HEK293 (cell line): ENCODE measurements at regions not wholly inside any gene's neighbourhood (a gene's known extent, or its start where the extent isn't known, plus 50 kb on each side); places are given as distances from the start of the nearest gene placed in this dataset.

ENCODE experiments used
- CTCF ChIA-PET: fragments of 350-600 bp; formaldehyde crosslinking; extraction: SDS; loops from one replicate; lab custom pipeline; 2021; ENCODE audit warnings: antibody characterized with exemption; lab: Yijun Ruan, JAX
- POLR2A ChIA-PET: fragments of 300-600 bp; formaldehyde crosslinking; extraction: SDS; loops from one replicate; lab custom pipeline; 2020; ENCODE audit warnings: antibody characterized with exemption, inconsistent platforms; lab: Yijun Ruan, JAX
- H3K27ac ChIP-seq: fragments of 200-500 bp; sonication (Bioruptor generic); 2 replicates; pipeline ENCODE4 v1.5.1; 2014; ENCODE audit warnings: low read depth, low read length, control low read depth, inconsistent platforms; ENCODE audit errors: extremely low read depth
- H3K36me3 ChIP-seq, 2 experiments: fragments of 200-500 bp in 1 of 2; sonication (Bioruptor generic) in 1 of 2; 1 replicate in 1 of 2; 2 replicates in 1 of 2; pipeline ENCODE4 v1.5.1; 2014 to 2017; ENCODE audit warnings: inconsistent platforms in 2 of 2, low read length in 2 of 2; ENCODE audit not compliant: control insufficient read depth in 2 of 2, insufficient read depth in 1 of 2
- H3K4me1 ChIP-seq: fragments of 200-500 bp; sonication (Bioruptor generic); 2 replicates; pipeline ENCODE4 v1.5.1; 2014; ENCODE audit warnings: mild to moderate bottlenecking, low read length, inconsistent platforms; ENCODE audit not compliant: control insufficient read depth, insufficient read depth
- H3K4me3 ChIP-seq: 2 replicates; pipeline ENCODE4 v1.5.1; 2011; ENCODE audit warnings: low read depth, mild to moderate bottlenecking, control low read depth, low read length, moderate library complexity
- H3K9me3 ChIP-seq: fragments of 200-500 bp; sonication (Bioruptor generic); 2 replicates; pipeline ENCODE4 v1.5.1; 2014; ENCODE audit warnings: low read depth, low read length, inconsistent platforms; ENCODE audit not compliant: control insufficient read depth, insufficient read depth
- TCF7L2 ChIP-seq: IDR thresholded peaks from 2 replicates; pipeline ENCODE4 v1.6.1; 2011; ENCODE audit warnings: low read depth, mild to moderate bottlenecking, inconsistent platforms, low read length, moderate library complexity, borderline replicate concordance
- ZNF132 ChIP-seq: fragments of 450-650 bp; formaldehyde crosslinking; IDR thresholded peaks from 2 replicates; pipeline ENCODE4 v1.5.1; 2017; ENCODE audit warnings: missing biosample characterization, missing genetic modification characterization, borderline replicate concordance
- ZNF37A ChIP-seq: fragments of 450-650 bp; IDR thresholded peaks from 2 replicates; pipeline ENCODE4 v1.5.1; 2018; ENCODE audit warnings: missing biosample characterization, missing genetic modification characterization
- ZNF529 ChIP-seq: fragments of 450-650 bp; formaldehyde crosslinking; IDR thresholded peaks from 2 replicates; pipeline ENCODE4 v1.5.1; 2017; ENCODE audit warnings: missing genetic modification characterization, missing biosample characterization; ENCODE audit not compliant: insufficient replicate concordance
- ZNF610 ChIP-seq: fragments of 450-650 bp; formaldehyde crosslinking; IDR thresholded peaks from 2 replicates; pipeline ENCODE4 v1.5.1; 2016; ENCODE audit warnings: missing biosample characterization, missing genetic modification characterization, borderline replicate concordance
- ZNF626 ChIP-seq: fragments of 450-650 bp; sonication (Bioruptor Pico); formaldehyde crosslinking; IDR thresholded peaks from 2 replicates; pipeline ENCODE4 v1.5.1; 2018; ENCODE audit warnings: missing biosample characterization, missing genetic modification characterization, inconsistent platforms
- TF ChIP-seq, protein P1 (sequence below): fragments of 450-650 bp; formaldehyde crosslinking; conservative IDR thresholded peaks from 2 replicates; pipeline ENCODE4 v1.5.1; 2016; ENCODE audit warnings: low read depth, missing biosample characterization, missing genetic modification characterization
- TF ChIP-seq, protein P2 (sequence below): fragments of 450-650 bp; formaldehyde crosslinking; IDR thresholded peaks from 2 replicates; pipeline ENCODE4 v1.5.1; 2016; ENCODE audit warnings: missing biosample characterization, missing genetic modification characterization
- TF ChIP-seq, protein P3 (sequence below): fragments of 450-650 bp; formaldehyde crosslinking; IDR thresholded peaks from 2 replicates; pipeline ENCODE4 v1.5.1; 2016; ENCODE audit warnings: missing biosample characterization, missing genetic modification characterization

DNA sequence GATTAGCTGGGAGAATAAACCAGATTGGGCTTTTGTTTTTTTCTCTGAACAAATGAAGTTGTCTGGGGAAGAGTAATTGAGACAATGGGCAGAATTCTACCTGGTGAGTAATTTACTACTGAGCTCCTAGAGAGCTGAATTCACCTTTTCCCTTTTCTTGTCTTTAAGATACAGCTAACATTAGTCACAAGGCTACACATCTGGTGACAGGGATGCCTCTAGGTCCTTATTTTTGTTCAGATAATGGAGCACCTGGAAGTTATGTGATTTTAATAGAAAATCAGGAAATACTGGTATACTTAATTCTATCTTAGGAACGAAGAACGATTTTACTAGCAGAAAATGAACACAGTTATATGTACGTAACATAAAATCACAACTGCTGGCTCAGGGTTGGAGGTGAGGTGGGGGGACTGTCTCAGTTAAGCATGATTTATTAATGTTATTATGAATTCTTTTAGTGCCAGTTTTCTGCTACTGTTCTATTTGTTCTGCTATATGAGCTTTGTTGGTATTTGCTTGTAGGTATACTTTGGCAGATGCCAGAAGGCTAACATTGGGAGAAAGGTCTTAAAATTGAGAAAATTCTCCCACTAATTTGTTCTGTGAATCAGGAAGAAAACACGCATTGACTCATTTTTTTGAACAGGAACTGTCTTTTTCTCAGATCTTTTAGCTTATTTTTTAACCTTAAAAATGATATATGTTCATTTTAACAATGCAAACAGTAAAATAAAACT lies 482.7 kb upstream of the RGS6 start:
- Histone ChIP-seq H3K9me3 (no peaks in the 10 kb centered on the region), H3K4me3 (no peak overlapping the region), H3K4me1 (peaks cover under 1% of the 10 kb centered on the region; the same call in 1 of the 2 replicates), H3K36me3 (no peaks in the 10 kb centered on the region), H3K27ac (no peak overlapping the region)
- ChIA-PET POLR2A (no interaction called here), CTCF (no interaction called here)
- TF ChIP-seq, protein P1, sequence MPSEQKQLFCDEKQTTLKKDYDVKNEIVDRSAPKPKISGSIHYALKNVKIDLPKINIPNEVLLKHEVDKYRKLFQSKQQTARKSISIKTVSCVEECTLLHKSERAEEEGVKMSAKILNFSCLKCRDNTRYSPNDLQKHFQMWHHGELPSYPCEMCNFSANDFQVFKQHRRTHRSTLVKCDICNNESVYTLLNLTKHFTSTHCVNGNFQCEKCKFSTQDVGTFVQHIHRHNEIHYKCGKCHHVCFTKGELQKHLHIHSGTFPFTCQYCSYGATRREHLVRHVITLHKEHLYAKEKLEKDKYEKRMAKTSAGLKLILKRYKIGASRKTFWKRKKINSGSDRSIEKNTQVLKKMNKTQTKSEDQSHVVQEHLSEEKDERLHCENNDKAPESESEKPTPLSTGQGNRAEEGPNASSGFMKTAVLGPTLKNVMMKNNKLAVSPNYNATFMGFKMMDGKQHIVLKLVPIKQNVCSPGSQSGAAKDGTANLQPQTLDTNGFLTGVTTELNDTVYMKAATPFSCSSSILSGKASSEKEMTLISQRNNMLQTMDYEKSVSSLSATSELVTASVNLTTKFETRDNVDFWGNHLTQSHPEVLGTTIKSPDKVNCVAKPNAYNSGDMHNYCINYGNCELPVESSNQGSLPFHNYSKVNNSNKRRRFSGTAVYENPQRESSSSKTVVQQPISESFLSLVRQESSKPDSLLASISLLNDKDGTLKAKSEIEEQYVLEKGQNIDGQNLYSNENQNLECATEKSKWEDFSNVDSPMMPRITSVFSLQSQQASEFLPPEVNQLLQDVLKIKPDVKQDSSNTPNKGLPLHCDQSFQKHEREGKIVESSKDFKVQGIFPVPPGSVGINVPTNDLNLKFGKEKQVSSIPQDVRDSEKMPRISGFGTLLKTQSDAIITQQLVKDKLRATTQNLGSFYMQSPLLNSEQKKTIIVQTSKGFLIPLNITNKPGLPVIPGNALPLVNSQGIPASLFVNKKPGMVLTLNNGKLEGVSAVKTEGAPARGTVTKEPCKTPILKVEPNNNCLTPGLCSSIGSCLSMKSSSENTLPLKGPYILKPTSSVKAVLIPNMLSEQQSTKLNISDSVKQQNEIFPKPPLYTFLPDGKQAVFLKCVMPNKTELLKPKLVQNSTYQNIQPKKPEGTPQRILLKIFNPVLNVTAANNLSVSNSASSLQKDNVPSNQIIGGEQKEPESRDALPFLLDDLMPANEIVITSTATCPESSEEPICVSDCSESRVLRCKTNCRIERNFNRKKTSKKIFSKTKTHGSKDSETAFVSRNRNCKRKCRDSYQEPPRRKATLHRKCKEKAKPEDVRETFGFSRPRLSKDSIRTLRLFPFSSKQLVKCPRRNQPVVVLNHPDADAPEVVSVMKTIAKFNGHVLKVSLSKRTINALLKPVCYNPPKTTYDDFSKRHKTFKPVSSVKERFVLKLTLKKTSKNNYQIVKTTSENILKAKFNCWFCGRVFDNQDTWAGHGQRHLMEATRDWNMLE = no peak
- TF ChIP-seq, protein P2, sequence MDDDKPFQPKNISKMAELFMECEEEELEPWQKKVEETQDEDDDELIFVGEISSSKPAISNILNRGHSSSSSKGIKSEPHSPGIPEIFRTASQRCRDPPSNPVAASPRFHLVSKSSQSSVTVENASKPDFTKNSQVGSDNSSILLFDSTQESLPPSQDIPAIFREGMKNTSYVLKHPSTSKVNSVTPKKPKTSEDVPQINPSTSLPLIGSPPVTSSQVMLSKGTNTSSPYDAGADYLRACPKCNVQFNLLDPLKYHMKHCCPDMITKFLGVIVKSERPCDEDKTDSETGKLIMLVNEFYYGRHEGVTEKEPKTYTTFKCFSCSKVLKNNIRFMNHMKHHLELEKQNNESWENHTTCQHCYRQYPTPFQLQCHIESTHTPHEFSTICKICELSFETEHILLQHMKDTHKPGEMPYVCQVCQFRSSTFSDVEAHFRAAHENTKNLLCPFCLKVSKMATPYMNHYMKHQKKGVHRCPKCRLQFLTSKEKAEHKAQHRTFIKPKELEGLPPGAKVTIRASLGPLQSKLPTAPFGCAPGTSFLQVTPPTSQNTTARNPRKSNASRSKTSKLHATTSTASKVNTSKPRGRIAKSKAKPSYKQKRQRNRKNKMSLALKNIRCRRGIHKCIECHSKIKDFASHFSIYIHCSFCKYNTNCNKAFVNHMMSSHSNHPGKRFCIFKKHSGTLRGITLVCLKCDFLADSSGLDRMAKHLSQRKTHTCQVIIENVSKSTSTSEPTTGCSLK (tag by site-specific recombination) = no peak
- no peak for TF ChIP-seq TCF7L2
- TF ChIP-seq, protein P3, sequence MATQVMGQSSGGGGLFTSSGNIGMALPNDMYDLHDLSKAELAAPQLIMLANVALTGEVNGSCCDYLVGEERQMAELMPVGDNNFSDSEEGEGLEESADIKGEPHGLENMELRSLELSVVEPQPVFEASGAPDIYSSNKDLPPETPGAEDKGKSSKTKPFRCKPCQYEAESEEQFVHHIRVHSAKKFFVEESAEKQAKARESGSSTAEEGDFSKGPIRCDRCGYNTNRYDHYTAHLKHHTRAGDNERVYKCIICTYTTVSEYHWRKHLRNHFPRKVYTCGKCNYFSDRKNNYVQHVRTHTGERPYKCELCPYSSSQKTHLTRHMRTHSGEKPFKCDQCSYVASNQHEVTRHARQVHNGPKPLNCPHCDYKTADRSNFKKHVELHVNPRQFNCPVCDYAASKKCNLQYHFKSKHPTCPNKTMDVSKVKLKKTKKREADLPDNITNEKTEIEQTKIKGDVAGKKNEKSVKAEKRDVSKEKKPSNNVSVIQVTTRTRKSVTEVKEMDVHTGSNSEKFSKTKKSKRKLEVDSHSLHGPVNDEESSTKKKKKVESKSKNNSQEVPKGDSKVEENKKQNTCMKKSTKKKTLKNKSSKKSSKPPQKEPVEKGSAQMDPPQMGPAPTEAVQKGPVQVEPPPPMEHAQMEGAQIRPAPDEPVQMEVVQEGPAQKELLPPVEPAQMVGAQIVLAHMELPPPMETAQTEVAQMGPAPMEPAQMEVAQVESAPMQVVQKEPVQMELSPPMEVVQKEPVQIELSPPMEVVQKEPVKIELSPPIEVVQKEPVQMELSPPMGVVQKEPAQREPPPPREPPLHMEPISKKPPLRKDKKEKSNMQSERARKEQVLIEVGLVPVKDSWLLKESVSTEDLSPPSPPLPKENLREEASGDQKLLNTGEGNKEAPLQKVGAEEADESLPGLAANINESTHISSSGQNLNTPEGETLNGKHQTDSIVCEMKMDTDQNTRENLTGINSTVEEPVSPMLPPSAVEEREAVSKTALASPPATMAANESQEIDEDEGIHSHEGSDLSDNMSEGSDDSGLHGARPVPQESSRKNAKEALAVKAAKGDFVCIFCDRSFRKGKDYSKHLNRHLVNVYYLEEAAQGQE (tag by site-specific recombination) = no peak
- TF ChIP-seq ZNF610 = no peak
- TF ChIP-seq ZNF132 (tag by site-specific recombination) = no peak
- no peak for TF ChIP-seq ZNF529
- TF ChIP-seq, all 188 proteins: peak for 0

DNA sequence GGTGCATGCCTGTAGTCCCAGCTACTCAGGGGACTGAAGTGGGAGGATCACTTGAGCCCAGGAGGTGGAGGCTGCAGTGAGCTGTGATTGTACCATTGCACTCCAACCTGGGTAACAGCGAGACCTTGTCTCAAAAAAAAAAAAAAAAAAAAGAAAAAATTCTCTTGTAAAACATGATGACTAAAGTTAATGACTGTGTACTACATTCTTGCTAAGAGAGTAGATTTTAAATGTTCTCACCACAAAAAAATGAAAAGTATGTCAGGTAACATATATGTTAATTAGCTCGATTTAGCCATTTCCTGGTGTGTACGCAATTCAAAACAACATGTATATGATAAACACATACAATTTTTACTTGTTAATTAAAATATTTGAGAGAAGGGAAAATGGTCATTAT lies 480.7 kb upstream of the RGS6 start:
- POLR2A ChIA-PET = interaction anchor here (0.7 kb wide), 1 partner anchor 10 kb away, joined by 4 read pairs; no protein-coding TSS in a partner anchor
- TF ChIP-seq ZNF37A (tag by site-specific recombination) = no peak
- no peak for TF ChIP-seq ZNF626 (tag by site-specific recombination)
- TF ChIP-seq, all 188 proteins: peak for 0
- Histone ChIP-seq H3K4me1 (peaks cover 9% of the 10 kb centered on the region; the same call in 1 of the 2 replicates), H3K27ac (no peak overlapping the region), H3K9me3 (no peaks in the 10 kb centered on the region), H3K36me3 (no peaks in the 10 kb centered on the region), H3K4me3 (no peak overlapping the region)
- CTCF ChIA-PET = no interaction called here
